Right lobe of liver (tissue), 6 donors: ENCODE measurements at regions not wholly inside any gene's neighbourhood (a gene's known extent, or its start where the extent isn't known, plus 50 kb on each side); places are given as distances from the start of the nearest gene placed in this dataset.
A peak's percentile ranks its signal among the peaks of the same experiment; 100 is the strongest.

ENCODE experiments used
- ATAC-seq, 4 donors: fragments of 200-7000 bp; cut with Tn5 transposase; one replicate each; pipeline ENCODE4 v1.9.1; 2020; ENCODE audit warnings: mild to moderate bottlenecking in 4 of 4, moderate library complexity in 4 of 4
- DNase-seq, 3 donors: peaks; one replicate each; pipeline ENCODE4 v3.0.0-alpha.2; 2020
- H3K27ac ChIP-seq, 3 donors: fragments of 200-600 bp; one replicate each; pipeline ENCODE4 v1.8.0; 2022
- H3K27me3 ChIP-seq, 2 donors: fragments of 200-600 bp; one replicate each; pipeline ENCODE4 v1.8.0; 2022
- H3K36me3 ChIP-seq, 4 donors: fragments of 200-600 bp; sonication (generic) in 1 of 4; one replicate each; pipeline versions ENCODE4 v1.5.1 to v1.8.0; 2017 to 2022; ENCODE audit warnings: control low read depth in 1 of 4
- H3K4me1 ChIP-seq, 4 donors: fragments of 200-600 bp; sonication (generic) in 1 of 4; one replicate each; pipeline versions ENCODE4 v1.5.1 to v1.8.0; 2017 to 2022; ENCODE audit warnings: control low read depth in 1 of 4
- H3K4me3 ChIP-seq, 3 donors: fragments of 200-600 bp; one replicate each; pipeline ENCODE4 v1.8.0; 2022
- H3K9me3 ChIP-seq, 4 donors: fragments of 200-600 bp; sonication (generic) in 1 of 4; one replicate each; pipeline versions ENCODE4 v1.5.1 to v1.8.0; 2017 to 2022; ENCODE audit warnings: control low read depth in 1 of 4
- POLR2A ChIP-seq: fragments of 450-650 bp; IDR thresholded peaks from one replicate; pipeline ENCODE4 v1.6.1; 2017; ENCODE audit warnings: antibody characterized with exemption, mild to moderate bottlenecking
- WGBS: methylation state at CpG from one replicate; pipeline ENCODE4 v1.1.6; 2018; ENCODE audit warnings: low coverage, low lambda C conversion rate; ENCODE audit not compliant: insufficient coverage; ENCODE audit errors: missing lambda C conversion rate; 5-methylcytosine and 5-hydroxymethylcytosine counted together
- intact Hi-C, 2 donors: fragments of 100-400 bp; cut with DNase I; formaldehyde crosslinking; loops; one replicate each; pipeline versions ENCODE4 v1.11.2 to v1.14.1; 2022
- TF ChIP-seq, protein P1 (sequence below), 4 donors: fragments of 200-600 bp in 3 of 4; fragments of 450-650 bp in 1 of 4; IDR thresholded peaks; one replicate each; pipeline versions ENCODE4 v1.5.1 to v1.8.0; 2016 to 2022; ENCODE audit warnings: antibody characterized with exemption in 4 of 4, mild to moderate bottlenecking in 2 of 4
- donor health status: DM: no; HTN: yes; CAD: no.
- donor health status: DM: no; HTN: no; CAD: no.
- donor health status: DM: no; HTN: no; CAD: no.
- donor health status: DM: no; HTN: yes; CAD: no.
- donor health status: DM: no; HTN: yes; CAD: no.

DNA sequence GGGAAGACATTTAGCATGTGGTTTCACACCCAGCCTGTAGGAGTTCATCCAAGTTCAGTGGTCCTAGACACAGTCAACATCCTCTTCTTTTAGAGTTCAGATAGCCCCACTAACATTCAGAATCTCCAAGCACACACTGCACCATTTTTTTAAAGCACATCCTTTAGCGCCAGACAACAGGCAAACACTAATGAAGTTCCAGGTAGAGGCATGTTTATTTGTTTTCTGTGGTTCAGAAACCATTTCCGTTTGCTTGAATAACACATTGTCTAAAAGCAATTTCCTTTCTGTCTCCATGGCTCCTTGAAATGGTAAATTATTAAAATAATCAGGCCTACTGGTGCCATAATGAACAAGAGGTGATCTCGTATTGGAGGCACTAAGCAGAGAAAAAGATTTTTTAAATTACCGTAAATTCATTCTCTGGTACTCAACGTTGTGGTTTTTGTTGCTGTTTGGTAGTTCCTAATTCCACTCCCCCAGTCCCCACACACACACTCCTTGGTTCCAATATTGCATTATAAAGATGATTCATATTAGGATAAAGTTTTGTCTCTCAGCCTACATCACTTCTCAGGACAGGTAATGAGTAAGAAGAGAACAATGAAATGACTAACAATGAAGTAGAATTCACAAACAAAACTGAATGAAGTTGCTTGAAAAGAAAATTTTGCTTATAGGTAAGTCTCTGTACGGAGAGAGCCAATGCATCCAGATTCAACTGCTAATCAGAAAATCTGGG lies 153.1 kb downstream of the PCSK1 start:
- Histone ChIP-seq H3K4me3 (no peak overlapping the region), H3K27me3 (no peaks in the 10 kb centered on the region), H3K36me3 (no peaks in the 10 kb centered on the region), H3K27ac (no peak overlapping the region), H3K9me3 (no peaks in the 10 kb centered on the region), H3K4me1 (peaks cover 0 to 11% (median under 1%) of the 10 kb centered on the region in 4 donors)
- ATAC-seq (no peak), DNase-seq (no peak)
- 59% methylated on average over 5 of the region's 6 CpGs for WGBS
- intact Hi-C loops, result no loop called here
- no peak for TF ChIP-seq POLR2A
- TF ChIP-seq, protein P1, sequence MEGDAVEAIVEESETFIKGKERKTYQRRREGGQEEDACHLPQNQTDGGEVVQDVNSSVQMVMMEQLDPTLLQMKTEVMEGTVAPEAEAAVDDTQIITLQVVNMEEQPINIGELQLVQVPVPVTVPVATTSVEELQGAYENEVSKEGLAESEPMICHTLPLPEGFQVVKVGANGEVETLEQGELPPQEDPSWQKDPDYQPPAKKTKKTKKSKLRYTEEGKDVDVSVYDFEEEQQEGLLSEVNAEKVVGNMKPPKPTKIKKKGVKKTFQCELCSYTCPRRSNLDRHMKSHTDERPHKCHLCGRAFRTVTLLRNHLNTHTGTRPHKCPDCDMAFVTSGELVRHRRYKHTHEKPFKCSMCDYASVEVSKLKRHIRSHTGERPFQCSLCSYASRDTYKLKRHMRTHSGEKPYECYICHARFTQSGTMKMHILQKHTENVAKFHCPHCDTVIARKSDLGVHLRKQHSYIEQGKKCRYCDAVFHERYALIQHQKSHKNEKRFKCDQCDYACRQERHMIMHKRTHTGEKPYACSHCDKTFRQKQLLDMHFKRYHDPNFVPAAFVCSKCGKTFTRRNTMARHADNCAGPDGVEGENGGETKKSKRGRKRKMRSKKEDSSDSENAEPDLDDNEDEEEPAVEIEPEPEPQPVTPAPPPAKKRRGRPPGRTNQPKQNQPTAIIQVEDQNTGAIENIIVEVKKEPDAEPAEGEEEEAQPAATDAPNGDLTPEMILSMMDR (IDR thresholded peaks at IDR 0.05), result no peak

DNA sequence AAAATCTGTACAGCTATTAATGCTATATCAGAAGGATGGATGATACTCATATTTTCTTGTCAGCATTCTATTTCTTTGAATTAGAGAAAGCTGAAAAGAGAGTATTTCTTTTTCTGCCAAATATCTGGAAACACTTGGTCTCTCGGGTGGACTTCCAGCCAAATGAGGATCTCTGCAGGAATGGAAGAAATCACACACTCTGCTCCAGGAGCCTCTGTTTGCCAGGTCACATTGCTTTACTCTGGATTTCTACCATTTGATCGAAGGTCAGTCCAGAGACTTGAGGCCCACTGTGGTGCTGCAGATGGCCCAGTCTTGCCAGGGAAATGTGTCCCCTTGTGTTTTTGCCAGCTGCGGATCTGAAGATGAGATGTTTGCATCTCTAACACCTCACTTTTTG lies 154.1 kb downstream of the PCSK1 start:
- peak in 2 of 4 donors; percentile 28 to 79 for ATAC-seq
- Histone ChIP-seq H3K27ac (no peak overlapping the region), H3K4me1 (peaks cover 0 to 17% (median 3%) of the 10 kb centered on the region in 4 donors), H3K36me3 (no peaks in the 10 kb centered on the region), H3K27me3 (no peaks in the 10 kb centered on the region), H3K9me3 (no peaks in the 10 kb centered on the region), H3K4me3 (no peak overlapping the region)
- TF ChIP-seq, protein P1 (IDR thresholded peaks at IDR 0.05), result no peak
- no peak for TF ChIP-seq POLR2A
- DNase-seq, result no peak
- WGBS, result 45% methylated on average over 3 of the region's 3 CpGs
- intact Hi-C loops, result no loop called here

DNA sequence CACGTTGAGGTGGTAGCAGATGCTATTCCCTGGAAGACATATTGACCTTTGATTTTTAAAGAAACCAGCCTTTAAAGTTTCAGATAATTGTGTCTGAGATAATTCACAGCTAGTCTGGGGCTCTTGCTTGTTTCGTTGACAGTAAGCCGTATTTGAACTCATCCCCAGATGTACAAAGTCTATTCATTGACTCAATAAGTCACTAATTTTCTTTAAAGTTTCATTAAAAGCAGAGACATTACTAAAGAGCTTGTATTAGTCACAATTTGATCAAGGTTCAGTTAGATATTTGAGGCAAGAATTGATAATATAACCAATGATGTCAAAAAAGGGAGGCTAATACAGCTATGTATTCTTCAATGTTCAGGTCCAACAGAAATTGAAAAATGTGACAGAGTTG lies 158.0 kb downstream of the PCSK1 start:
- ATAC-seq (peak; percentile 57 to 94 (median 76)), DNase-seq (no peak)
- intact Hi-C loops, result no loop called here
- no peaks in the 10 kb centered on the region for H3K27me3 ChIP-seq
- peaks cover 0 to 17% (median 3%) of the 10 kb centered on the region in 4 donors for H3K4me1 ChIP-seq
- WGBS, result 28% methylated on average over 3 of the region's 3 CpGs
- TF ChIP-seq, protein P1 (IDR thresholded peaks at IDR 0.05), result no peak
- no peak for TF ChIP-seq POLR2A
- no peaks in the 10 kb centered on the region for H3K36me3 ChIP-seq
- no peaks in the 10 kb centered on the region for H3K9me3 ChIP-seq
- H3K27ac ChIP-seq, result peak overlapping the region in 1 of 3 donors; percentile 39
- no peak overlapping the region for H3K4me3 ChIP-seq

DNA sequence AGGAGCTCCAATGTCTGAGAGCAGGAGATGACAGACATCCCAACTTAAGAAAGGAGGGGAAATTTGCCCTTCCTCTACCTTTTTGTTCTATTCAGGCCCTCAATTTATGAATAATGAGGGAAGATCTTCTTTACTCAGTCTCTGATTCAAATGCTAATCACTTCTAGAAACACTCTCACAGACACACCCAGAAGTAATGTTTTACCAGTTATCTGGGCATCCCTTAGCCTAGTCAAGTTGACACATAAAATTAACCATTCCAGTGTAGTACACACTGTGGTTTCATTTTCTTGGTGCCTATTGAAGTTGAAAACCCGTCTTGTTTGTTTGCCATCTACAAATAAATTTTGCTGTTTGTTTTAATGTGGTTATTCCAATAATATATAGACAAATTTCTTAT lies 167.6 kb downstream of the PCSK1 start:
- no peak overlapping the region for H3K27ac ChIP-seq
- TF ChIP-seq, protein P1 (IDR thresholded peaks at IDR 0.05), result no peak
- TF ChIP-seq POLR2A, result no peak
- no peaks in the 10 kb centered on the region for H3K36me3 ChIP-seq
- no peak for DNase-seq
- no peaks in the 10 kb centered on the region for H3K27me3 ChIP-seq
- no peak for ATAC-seq
- no peak overlapping the region for H3K4me3 ChIP-seq
- intact Hi-C loops, result no loop called here
- 86% methylated on average over 1 of the region's 1 CpG for WGBS
- no peaks in the 10 kb centered on the region for H3K9me3 ChIP-seq
- no peaks in the 10 kb centered on the region for H3K4me1 ChIP-seq
